HG03095 (cell line): ENCODE measurements at regions not wholly inside any gene's neighbourhood (a gene's known extent, or its start where the extent isn't known, plus 50 kb on each side); places are given as distances from the start of the nearest gene placed in this dataset.

Source experiments
- ATAC-seq: cut with Tn5 transposase; IDR thresholded peaks from one replicate; pipeline ENCODE4 v1.9.1; 2021; ENCODE audit warnings: moderate library complexity; ENCODE audit not compliant: unreplicated experiment

- ATAC-seq, result no peak
These were observed 332.4 kb upstream of the LRIG3 start for GRCh38 chr12:59252731-59253130.

- no peak for ATAC-seq
These were observed 330.5 kb upstream of the LRIG3 start for GRCh38 chr12:59250766-59251165.

GRCh38 chr12:59240048-59240447, 319.7 kb upstream of the LRIG3 start:
- ATAC-seq, result no peak

GRCh38 chr12:59234391-59234790, 314.1 kb upstream of the LRIG3 start:
- no peak for ATAC-seq

- ATAC-seq, result no peak
These were observed 310.0 kb upstream of the LRIG3 start for GRCh38 chr12:59230334-59230733.

GRCh38 chr12:59219148-59219547, 298.8 kb upstream of the LRIG3 start:
- ATAC-seq, result no peak

GRCh38 chr12:59196989-59197388, 276.7 kb upstream of the LRIG3 start:
- ATAC-seq, result no peak

GRCh38 chr12:59194794-59195193, 274.5 kb upstream of the LRIG3 start:
- ATAC-seq, result no peak

- ATAC-seq, result no peak
These were observed 273.3 kb upstream of the LRIG3 start for GRCh38 chr12:59193476-59194050.

GRCh38 chr12:59191372-59191771, 271.1 kb upstream of the LRIG3 start:
- ATAC-seq, result no peak

GRCh38 chr12:59186451-59186850, 266.1 kb upstream of the LRIG3 start:
- no peak for ATAC-seq

- no peak for ATAC-seq
These were observed 265.0 kb upstream of the LRIG3 start for GRCh38 chr12:59185295-59185694.

- ATAC-seq, result no peak
These were observed 262.6 kb upstream of the LRIG3 start for GRCh38 chr12:59182658-59183455.

- no peak for ATAC-seq
These were observed 261.9 kb upstream of the LRIG3 start for GRCh38 chr12:59182191-59182590.

- ATAC-seq, result no peak
These were observed 261.0 kb upstream of the LRIG3 start for GRCh38 chr12:59181196-59181777.

- no peak for ATAC-seq
These were observed 258.9 kb upstream of the LRIG3 start for GRCh38 chr12:59179231-59179630.

- no peak for ATAC-seq
These were observed 253.4 kb upstream of the LRIG3 start for GRCh38 chr12:59173695-59174094.

GRCh38 chr12:59168647-59169046, 248.3 kb upstream of the LRIG3 start:
- no peak for ATAC-seq

GRCh38 chr12:59166457-59166856, 246.2 kb upstream of the LRIG3 start:
- ATAC-seq, result no peak

GRCh38 chr12:59164991-59165718, 244.9 kb upstream of the LRIG3 start:
- no peak for ATAC-seq

GRCh38 chr12:59164226-59164625, 243.9 kb upstream of the LRIG3 start:
- ATAC-seq, result no peak

GRCh38 chr12:59158681-59159080, 238.4 kb upstream of the LRIG3 start:
- no peak for ATAC-seq
